GM21825 (cell line): ENCODE measurements at regions not wholly inside any gene's neighbourhood (a gene's known extent, or its start where the extent isn't known, plus 50 kb on each side); places are given as distances from the start of the nearest gene placed in this dataset.

ENCODE experiments used
- ATAC-seq: cut with Tn5 transposase; IDR thresholded peaks from one replicate; pipeline ENCODE4 v1.9.1; 2021; ENCODE audit warnings: mild to moderate bottlenecking, moderate library complexity; ENCODE audit not compliant: unreplicated experiment

GRCh38 chr13:44089452-44089851, 209.7 kb downstream of the LACC1 start:
- ATAC-seq, result no peak

GRCh38 chr13:44092078-44092970, 212.6 kb downstream of the LACC1 start:
- ATAC-seq, result no peak

GRCh38 chr13:44093607-44094564, 214.2 kb downstream of the LACC1 start:
- no peak for ATAC-seq

GRCh38 chr13:44096901-44097300, 217.2 kb downstream of the LACC1 start:
- ATAC-seq, result no peak

GRCh38 chr13:44098559-44098958, 218.9 kb downstream of the LACC1 start:
- no peak for ATAC-seq

GRCh38 chr13:44101347-44102083, 221.8 kb downstream of the LACC1 start:
- no peak for ATAC-seq

GRCh38 chr13:44103429-44104196, 223.9 kb downstream of the LACC1 start:
- no peak for ATAC-seq

GRCh38 chr13:44104197-44104490, 224.4 kb downstream of the LACC1 start:
- no peak for ATAC-seq

GRCh38 chr13:44104969-44105368, 225.3 kb downstream of the LACC1 start:
- ATAC-seq, result no peak

- no peak for ATAC-seq
Measured at GRCh38 chr13:44106266-44107152, 226.8 kb downstream of the LACC1 start.

- no peak for ATAC-seq
Measured at GRCh38 chr13:44107357-44108121, 227.8 kb downstream of the LACC1 start.

GRCh38 chr13:44108331-44108858, 228.7 kb downstream of the LACC1 start:
- ATAC-seq, result no peak

GRCh38 chr13:44110091-44110621, 230.5 kb downstream of the LACC1 start:
- no peak for ATAC-seq

- no peak for ATAC-seq
Measured at GRCh38 chr13:44111701-44112100, 232.0 kb downstream of the LACC1 start.

GRCh38 chr13:44112700-44113329, 233.1 kb downstream of the LACC1 start:
- ATAC-seq, result no peak

GRCh38 chr13:44116562-44117332, 237.0 kb downstream of the LACC1 start:
- ATAC-seq, result no peak

- no peak for ATAC-seq
Measured at GRCh38 chr13:44117351-44117750, 237.6 kb downstream of the LACC1 start.
